ENCODE measurements at regions not wholly inside any gene's neighbourhood (a gene's known extent, or its start where the extent isn't known, plus 50 kb on each side); places are given as distances from the start of the nearest gene placed in this dataset.

- DNase-seq, result no peak
Measured at GRCh38 chr18:26794230-26795101, 71.0 kb downstream of the AQP4 start.

GRCh38 chr18:26792661-26793060, 72.8 kb downstream of the AQP4 start:
- DNase-seq, result no peak

- DNase-seq, result no peak
Measured at GRCh38 chr18:26791676-26792075, 73.8 kb downstream of the AQP4 start.

- no peak for DNase-seq
Measured at GRCh38 chr18:26784599-26784998, 80.9 kb downstream of the AQP4 start.

GRCh38 chr18:26783170-26783569, 82.3 kb downstream of the AQP4 start:
- DNase-seq, result no peak

- no peak for DNase-seq
Measured at GRCh38 chr18:26780520-26781325, 84.8 kb downstream of the AQP4 start.

- no peak for DNase-seq
Measured at GRCh38 chr18:26778054-26778393, 87.5 kb downstream of the AQP4 start.

- DNase-seq, result no peak
Measured at GRCh38 chr18:26777351-26778053, 88.0 kb downstream of the AQP4 start.

GRCh38 chr18:26772691-26773090, 92.8 kb downstream of the AQP4 start:
- DNase-seq, result no peak

- DNase-seq, result no peak
Measured at GRCh38 chr18:26771524-26771923, 94.0 kb downstream of the AQP4 start.

GRCh38 chr18:26768385-26768784, 97.1 kb downstream of the AQP4 start:
- no peak for DNase-seq

- no peak for DNase-seq
Measured at GRCh38 chr18:26765498-26765897, 100.0 kb downstream of the AQP4 start.

GRCh38 chr18:26764586-26764985, 100.9 kb downstream of the AQP4 start:
- DNase-seq, result no peak

- no peak for DNase-seq
Measured at GRCh38 chr18:26764177-26764576, 101.3 kb downstream of the AQP4 start.

- DNase-seq, result no peak
Measured at GRCh38 chr18:26763446-26764110, 101.9 kb downstream of the AQP4 start.

GRCh38 chr18:26757263-26758019, 108.1 kb downstream of the AQP4 start:
- no peak for DNase-seq

- no peak for DNase-seq
Measured at GRCh38 chr18:26756556-26756955, 109.0 kb downstream of the AQP4 start.

- no peak for DNase-seq
Measured at GRCh38 chr18:26746826-26747475, 118.6 kb downstream of the AQP4 start.

GRCh38 chr18:26746398-26746797, 119.1 kb downstream of the AQP4 start:
- DNase-seq, result no peak

- no peak for DNase-seq
Measured at GRCh38 chr18:26745288-26746181, 120.0 kb downstream of the AQP4 start.

- no peak for DNase-seq
Measured at GRCh38 chr18:26741758-26742157, 123.7 kb downstream of the AQP4 start.

Data from hematopoietic multipotent progenitor cell treated with erythropoietin and hydrocortisone succinate and interleukin-3 and kit ligand, for 8 days (in vitro differentiated cells).